Epithelial cell of esophagus (primary cell): ENCODE measurements at regions not wholly inside any gene's neighbourhood (a gene's known extent, or its start where the extent isn't known, plus 50 kb on each side); places are given as distances from the start of the nearest gene placed in this dataset.

Experiments used
- DNase-seq: peaks from one replicate; pipeline ENCODE4 v3.0.0; 2010; ENCODE audit warnings: low read depth
- H3K4me3 ChIP-seq: 2 replicates; pipeline ENCODE4 v1.5.1; 2011; ENCODE audit warnings: mild to moderate bottlenecking, low read length, control low read depth
- CTCF ChIP-seq: IDR thresholded peaks from 2 replicates; pipeline ENCODE4 v1.5.1; 2011; ENCODE audit warnings: low read depth, mild to moderate bottlenecking, low read length, control low read depth, inconsistent platforms; ENCODE audit not compliant: insufficient read depth; ENCODE audit errors: missing control alignments

GRCh38 chr7:138223402-138223879, 147.2 kb downstream of the AKR1D1 start:
- TF ChIP-seq CTCF = no peak
- no peak for DNase-seq
- H3K4me3 ChIP-seq = no peak overlapping the region

DNA sequence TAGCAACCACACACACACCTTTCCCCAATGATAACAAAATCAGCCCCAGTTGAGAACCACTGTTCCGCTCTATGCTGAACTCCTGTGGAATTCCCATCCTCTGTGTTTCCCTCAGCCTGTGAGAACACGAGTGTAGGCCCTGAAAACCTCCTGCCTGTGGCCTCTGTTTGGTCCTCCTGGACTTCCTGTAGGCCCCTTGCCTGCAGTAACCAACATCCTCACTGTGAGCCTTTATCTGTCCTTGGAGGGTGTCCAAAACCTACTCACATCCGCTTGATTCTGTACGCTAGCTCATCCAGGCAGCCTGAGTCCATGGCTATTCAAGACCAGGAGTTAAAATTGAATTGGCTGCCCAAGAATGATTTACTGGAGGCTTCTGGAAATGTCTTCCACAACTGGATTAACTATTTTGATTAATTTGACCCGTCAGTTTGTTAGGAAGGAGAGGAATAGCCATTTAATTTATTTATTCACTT, 149.8 kb downstream of the AKR1D1 start:
- DNase-seq = no peak
- TF ChIP-seq CTCF = no peak

GRCh38 chr7:138226745-138227279, 150.6 kb downstream of the AKR1D1 start:
- no peak for DNase-seq
- H3K4me3 ChIP-seq = no peak overlapping the region
- no peak for TF ChIP-seq CTCF

More for the DNA sequence above, 149.8 kb downstream of the AKR1D1 start:
- H3K4me3 ChIP-seq = no peak overlapping the region

GRCh38 chr7:138228119-138228518, 151.9 kb downstream of the AKR1D1 start:
- no peak for DNase-seq
- no peak overlapping the region for H3K4me3 ChIP-seq
- no peak for TF ChIP-seq CTCF

- no peak for DNase-seq
- no peak for TF ChIP-seq CTCF
- H3K4me3 ChIP-seq = no peak overlapping the region
Observed at GRCh38 chr7:138228769-138229168, 152.5 kb downstream of the AKR1D1 start.

DNA sequence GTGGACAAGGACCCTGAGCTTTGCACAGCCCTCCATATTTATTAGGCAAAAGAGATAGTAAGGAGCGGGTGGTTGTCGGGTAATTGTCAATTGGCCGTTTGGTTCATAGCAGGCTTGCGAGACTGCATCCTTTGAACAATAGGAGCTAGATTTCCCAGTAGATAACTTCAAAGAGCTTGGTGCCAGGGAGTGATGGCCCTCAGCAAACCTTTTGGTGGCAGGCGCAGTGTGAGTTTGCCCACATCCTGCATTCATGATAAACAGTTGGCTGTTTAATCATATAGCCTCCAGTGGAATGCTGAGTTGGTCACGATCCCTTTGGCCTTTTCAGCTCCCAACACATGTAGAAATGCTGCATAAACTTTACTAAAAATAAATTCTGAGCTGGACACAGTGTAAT, 156.9 kb downstream of the AKR1D1 start:
- DNase-seq = no peak
- no peak overlapping the region for H3K4me3 ChIP-seq
- no peak for TF ChIP-seq CTCF

GRCh38 chr7:138235207-138235606, 158.9 kb downstream of the AKR1D1 start:
- no peak for TF ChIP-seq CTCF
- H3K4me3 ChIP-seq = no peak overlapping the region
- DNase-seq = no peak
